ENCODE measurements at regions not wholly inside any gene's neighbourhood (a gene's known extent, or its start where the extent isn't known, plus 50 kb on each side); places are given as distances from the start of the nearest gene placed in this dataset.
A peak's percentile ranks its signal among the peaks of the same experiment; 100 is the strongest.
"Not testable (repeated sequence)": the region's sequence is repeated elsewhere in the genome, so short reads cannot be mapped to it uniquely, and the experiment has no call there.

DNA sequence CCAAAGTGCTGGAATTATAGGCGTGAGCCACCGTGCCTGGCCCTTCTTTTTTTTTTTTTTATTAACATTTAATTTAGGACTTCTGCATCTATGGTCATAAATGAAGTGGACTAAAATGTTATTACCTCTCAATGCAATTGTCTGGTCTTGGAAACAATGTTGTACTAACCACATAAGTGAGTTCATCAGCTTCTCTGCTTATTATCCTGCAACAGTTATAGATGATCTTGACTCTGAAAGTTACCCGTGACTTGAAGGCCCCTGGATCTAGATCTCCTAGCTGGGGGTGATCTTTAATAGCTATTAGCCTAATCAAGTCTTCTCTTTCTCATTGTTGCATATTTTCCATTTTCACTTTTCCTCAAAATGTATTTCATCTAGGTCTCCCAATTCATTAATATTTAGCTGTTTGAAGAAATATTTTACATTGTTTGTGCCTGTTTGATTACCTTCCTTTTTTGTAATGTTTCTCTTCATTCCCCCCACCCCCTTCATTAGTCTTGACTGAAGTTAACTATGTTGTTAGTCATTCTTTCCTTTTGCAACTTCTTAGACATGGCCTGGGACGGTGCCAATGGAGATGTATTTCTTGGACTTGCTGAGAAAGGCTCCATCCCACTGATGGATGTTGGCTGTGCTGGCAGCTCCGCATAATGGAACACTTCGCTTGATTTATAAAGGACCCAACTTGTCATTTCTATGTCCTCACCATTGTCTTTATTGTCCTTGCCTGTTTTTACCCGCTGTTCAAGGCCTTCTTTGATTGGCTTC lies 141.6 kb upstream of the RIOK3 start:
- no peaks in the 10 kb centered on the region for H3K9me3 Mint-ChIP-seq
- ATAC-seq (replicated peaks) = no peak
- H3K36me3 Mint-ChIP-seq (ENCODE audit: low read depth) = no peaks in the 10 kb centered on the region
- no peak overlapping the region for H3K4me3 Mint-ChIP-seq
- peaks cover 17% of the 10 kb centered on the region for H3K4me1 Mint-ChIP-seq
- no peak overlapping the region for H3K27ac Mint-ChIP-seq
- no peaks in the 10 kb centered on the region for H3K27me3 Mint-ChIP-seq

DNA sequence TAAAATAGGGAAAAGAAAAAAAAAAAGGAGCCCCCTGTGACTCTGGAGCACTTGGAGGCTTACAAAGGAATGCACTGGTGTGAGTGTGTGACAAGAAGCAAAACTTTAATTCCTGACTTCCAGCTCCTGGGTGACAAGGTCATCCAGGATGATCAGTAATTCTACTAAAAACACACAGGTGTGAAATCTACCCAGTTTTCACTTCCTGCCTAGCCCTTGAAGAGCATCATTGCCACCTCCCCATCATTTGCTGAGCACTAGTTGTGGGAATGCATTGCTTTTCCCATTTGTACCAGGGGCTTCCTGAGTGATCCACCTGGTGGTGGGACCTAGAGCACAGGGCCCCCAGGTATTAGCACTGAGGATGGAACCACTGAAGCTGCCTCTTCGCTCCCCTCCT lies 139.7 kb upstream of the RIOK3 start:
- no peaks in the 10 kb centered on the region for H3K9me3 Mint-ChIP-seq
- no peak overlapping the region for H3K27ac Mint-ChIP-seq
- no peak overlapping the region for H3K4me3 Mint-ChIP-seq
- H3K4me1 Mint-ChIP-seq = peaks cover 4% of the 10 kb centered on the region
- H3K27me3 Mint-ChIP-seq = no peaks in the 10 kb centered on the region
- ATAC-seq (replicated peaks) = no peak
- no peaks in the 10 kb centered on the region for H3K36me3 Mint-ChIP-seq (ENCODE audit: low read depth)

- H3K9me3 Mint-ChIP-seq = no peaks in the 10 kb centered on the region
- no peaks in the 10 kb centered on the region for H3K27me3 Mint-ChIP-seq
- H3K36me3 Mint-ChIP-seq (ENCODE audit: low read depth) = no peaks in the 10 kb centered on the region
- no peak for ATAC-seq (replicated peaks)
- no peak overlapping the region for H3K4me3 Mint-ChIP-seq
- H3K4me1 Mint-ChIP-seq = no peaks in the 10 kb centered on the region
- H3K27ac Mint-ChIP-seq = no peak overlapping the region
These were observed 138.4 kb upstream of the RIOK3 start for GRCh38 chr18:23314672-23315071.

GRCh38 chr18:23316316-23316715 lies 136.8 kb upstream of the RIOK3 start:
- Mint-ChIP-seq H3K4me1 (no peaks in the 10 kb centered on the region), H3K36me3 (ENCODE audit: low read depth) (no peaks in the 10 kb centered on the region), H3K4me3 (no peak overlapping the region), H3K9me3 (no peaks in the 10 kb centered on the region), H3K27ac (no peak overlapping the region), H3K27me3 (no peaks in the 10 kb centered on the region)
- ATAC-seq (replicated peaks) = no peak

- ATAC-seq (replicated peaks) = no peak
- no peaks in the 10 kb centered on the region for H3K36me3 Mint-ChIP-seq (ENCODE audit: low read depth)
- H3K9me3 Mint-ChIP-seq = no peaks in the 10 kb centered on the region
- H3K27ac Mint-ChIP-seq = no peak overlapping the region
- no peak overlapping the region for H3K4me3 Mint-ChIP-seq
- H3K27me3 Mint-ChIP-seq = no peaks in the 10 kb centered on the region
- H3K4me1 Mint-ChIP-seq = no peaks in the 10 kb centered on the region
These were observed 136.1 kb upstream of the RIOK3 start for GRCh38 chr18:23316988-23317387.

DNA sequence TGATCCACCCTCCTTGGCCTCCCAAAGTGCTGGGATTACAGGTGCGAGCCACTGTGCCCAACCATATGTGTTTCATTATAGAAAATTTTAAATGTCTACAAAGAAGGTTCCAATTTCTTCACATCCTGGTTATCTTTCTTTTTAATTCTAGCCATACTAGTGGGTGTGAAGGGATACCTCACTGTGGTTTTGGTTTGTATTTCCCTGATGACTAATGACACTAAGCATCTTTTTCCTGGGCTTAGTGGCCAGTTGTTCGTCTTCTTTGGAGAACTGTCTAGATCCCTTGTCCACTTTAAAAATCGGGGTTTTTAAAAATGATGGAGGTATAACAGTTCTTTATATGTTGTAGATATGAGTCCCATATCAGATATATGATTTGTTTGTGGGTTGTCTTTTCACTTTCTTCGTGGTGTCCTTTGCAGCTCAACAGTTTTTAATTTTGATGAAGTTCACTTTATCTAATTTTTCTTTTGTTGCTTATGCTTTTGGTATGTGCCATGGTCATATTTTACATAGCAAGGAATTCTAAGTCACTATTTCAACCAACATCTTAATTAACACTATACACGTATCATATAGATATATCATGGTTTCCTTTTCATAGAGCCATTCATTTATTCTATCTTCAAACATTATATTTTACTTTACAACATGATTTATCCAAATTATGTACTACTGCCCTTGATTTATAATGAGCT lies 135.0 kb upstream of the RIOK3 start:
- peak; percentile 55 for ATAC-seq (replicated peaks)
- no peaks in the 10 kb centered on the region for H3K36me3 Mint-ChIP-seq (ENCODE audit: low read depth)
- no peak overlapping the region for H3K27ac Mint-ChIP-seq
- H3K9me3 Mint-ChIP-seq = no peaks in the 10 kb centered on the region
- H3K27me3 Mint-ChIP-seq = no peaks in the 10 kb centered on the region
- H3K4me3 Mint-ChIP-seq = no peak overlapping the region
- no peaks in the 10 kb centered on the region for H3K4me1 Mint-ChIP-seq

DNA sequence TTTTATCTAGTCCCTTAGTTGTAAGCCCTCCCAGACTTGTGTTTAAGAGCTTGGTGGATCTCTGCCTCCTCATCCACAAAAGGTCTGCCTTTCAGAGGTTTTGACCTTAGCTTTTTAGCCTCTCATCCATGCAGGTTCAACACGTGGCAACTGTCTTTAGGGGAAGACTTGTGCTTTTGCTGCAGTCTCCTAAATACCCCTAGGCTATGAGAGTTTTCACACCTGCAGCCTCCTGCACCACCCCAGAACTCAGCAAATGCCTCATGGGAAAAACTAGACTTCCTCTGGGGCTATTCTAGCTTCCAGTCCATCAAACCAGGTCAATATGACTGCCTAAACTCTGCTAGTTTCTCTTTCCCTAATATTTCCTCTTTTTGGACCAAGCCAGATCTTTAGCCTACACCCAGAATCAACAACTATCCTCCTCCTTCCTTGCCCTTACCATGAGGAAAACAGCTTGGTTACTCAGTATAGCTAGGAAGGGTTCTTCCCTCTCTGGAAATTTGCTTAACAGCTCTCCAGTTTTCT lies 132.3 kb upstream of the RIOK3 start:
- no peaks in the 10 kb centered on the region for H3K9me3 Mint-ChIP-seq
- no peak for ATAC-seq (replicated peaks)
- peaks cover 4% of the 10 kb centered on the region for H3K4me1 Mint-ChIP-seq
- no peak overlapping the region for H3K4me3 Mint-ChIP-seq
- H3K36me3 Mint-ChIP-seq (ENCODE audit: low read depth) = no peaks in the 10 kb centered on the region
- H3K27ac Mint-ChIP-seq = no peak overlapping the region
- H3K27me3 Mint-ChIP-seq = no peaks in the 10 kb centered on the region

GRCh38 chr18:23321996-23322395 lies 131.1 kb upstream of the RIOK3 start:
- Mint-ChIP-seq H3K36me3 (ENCODE audit: low read depth) (no peaks in the 10 kb centered on the region), H3K4me1 (peaks cover 4% of the 10 kb centered on the region), H3K9me3 (no peaks in the 10 kb centered on the region), H3K27ac (no peak overlapping the region), H3K27me3 (no peaks in the 10 kb centered on the region), H3K4me3 (no peak overlapping the region)
- no peak for ATAC-seq (replicated peaks)

GRCh38 chr18:23324056-23324811 lies 128.9 kb upstream of the RIOK3 start:
- Mint-ChIP-seq H3K27me3 (no peaks in the 10 kb centered on the region), H3K4me3 (no peak overlapping the region), H3K27ac (no peak overlapping the region), H3K36me3 (ENCODE audit: low read depth) (no peaks in the 10 kb centered on the region), H3K4me1 (peaks cover 4% of the 10 kb centered on the region), H3K9me3 (no peaks in the 10 kb centered on the region)
- no peak for ATAC-seq (replicated peaks)

- no peak for ATAC-seq (replicated peaks)
- peaks cover 4% of the 10 kb centered on the region for H3K36me3 Mint-ChIP-seq (ENCODE audit: low read depth)
- H3K27me3 Mint-ChIP-seq = no peaks in the 10 kb centered on the region
- peaks cover 4% of the 10 kb centered on the region for H3K4me1 Mint-ChIP-seq
- no peak overlapping the region for H3K4me3 Mint-ChIP-seq
- H3K9me3 Mint-ChIP-seq = peaks cover 6% of the 10 kb centered on the region
- no peak overlapping the region for H3K27ac Mint-ChIP-seq
These were observed 128.2 kb upstream of the RIOK3 start for GRCh38 chr18:23324861-23325260.

- not testable (repeated sequence) for H3K27ac Mint-ChIP-seq; H3K4me1 Mint-ChIP-seq; H3K9me3 Mint-ChIP-seq; H3K36me3 Mint-ChIP-seq (ENCODE audit: low read depth); ATAC-seq (replicated peaks); H3K27me3 Mint-ChIP-seq; H3K4me3 Mint-ChIP-seq
These were observed 123.4 kb upstream of the RIOK3 start for GRCh38 chr18:23329671-23330070.

DNA sequence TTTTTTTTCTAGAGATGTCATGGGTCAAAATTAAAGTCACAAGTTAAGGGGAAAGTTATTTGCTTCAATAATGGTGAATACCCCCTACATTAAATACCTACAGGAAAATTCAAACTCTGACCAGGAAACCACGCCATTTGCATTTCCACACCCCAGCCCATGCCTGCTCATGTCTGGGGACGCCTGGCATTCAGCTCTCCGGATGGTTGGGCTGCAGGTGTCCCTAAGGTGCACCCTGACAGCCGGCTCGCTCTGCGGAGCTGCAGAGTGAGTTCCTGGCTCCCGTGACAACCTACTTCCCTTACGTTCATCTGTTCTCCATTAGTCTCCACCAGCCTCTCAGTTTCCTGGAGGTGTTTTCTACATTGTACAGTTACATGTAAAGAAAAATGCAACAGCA lies 122.7 kb upstream of the RIOK3 start:
- H3K27me3 Mint-ChIP-seq = no peaks in the 10 kb centered on the region
- peaks cover 5% of the 10 kb centered on the region for H3K36me3 Mint-ChIP-seq (ENCODE audit: low read depth)
- peaks cover 6% of the 10 kb centered on the region for H3K9me3 Mint-ChIP-seq
- H3K4me3 Mint-ChIP-seq = no peak overlapping the region
- no peak for ATAC-seq (replicated peaks)
- no peak overlapping the region for H3K27ac Mint-ChIP-seq
- no peaks in the 10 kb centered on the region for H3K4me1 Mint-ChIP-seq

GRCh38 chr18:23331091-23331920 lies 121.8 kb upstream of the RIOK3 start:
- ATAC-seq (replicated peaks) = no peak
- Mint-ChIP-seq H3K27ac (no peak overlapping the region), H3K4me1 (no peaks in the 10 kb centered on the region), H3K36me3 (ENCODE audit: low read depth) (peaks cover 5% of the 10 kb centered on the region), H3K9me3 (peaks cover 6% of the 10 kb centered on the region), H3K4me3 (no peak overlapping the region), H3K27me3 (no peaks in the 10 kb centered on the region)

DNA sequence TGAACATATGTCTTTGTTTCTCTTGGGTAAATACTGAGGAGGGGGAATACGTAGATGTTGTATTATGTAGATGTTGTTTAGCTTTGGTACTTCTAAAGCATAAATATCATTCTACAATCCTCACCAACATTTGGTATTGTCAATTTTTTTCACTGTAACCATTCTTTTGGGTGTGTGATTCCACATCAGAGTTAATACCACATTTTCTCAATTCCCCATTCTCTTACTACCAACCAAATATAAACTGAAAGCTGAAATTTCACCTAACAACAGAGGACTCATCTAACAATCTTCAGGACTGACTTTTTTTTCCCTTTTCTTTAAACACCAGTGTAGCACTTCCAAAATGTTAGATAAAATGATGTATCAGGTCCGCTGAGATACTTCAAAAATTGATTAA lies 120.7 kb upstream of the RIOK3 start:
- Mint-ChIP-seq H3K4me1 (no peaks in the 10 kb centered on the region), H3K4me3 (no peak overlapping the region), H3K9me3 (peaks cover 6% of the 10 kb centered on the region), H3K36me3 (ENCODE audit: low read depth) (peaks cover 5% of the 10 kb centered on the region), H3K27me3 (no peaks in the 10 kb centered on the region), H3K27ac (no peak overlapping the region)
- no peak for ATAC-seq (replicated peaks)

Data from activated T-helper 17 cell treated with anti-CD3 and anti-CD28 coated beads, Interleukin-2, amount 50 U/mL, for 72 hours (primary cell).